Hepatocyte (in vitro differentiated cells): ENCODE measurements at regions not wholly inside any gene's neighbourhood (a gene's known extent, or its start where the extent isn't known, plus 50 kb on each side); places are given as distances from the start of the nearest gene placed in this dataset.

ENCODE experiments used
- DNase-seq: peaks from one replicate; pipeline ENCODE4 v3.0.0-alpha.2; 2016; ENCODE audit warnings: low spot score
- H2AFZ ChIP-seq: fragments of 200-600 bp; sonication (generic); 2 replicates; pipeline ENCODE4 v1.6.0; 2016; ENCODE audit warnings: antibody characterized with exemption, mild to moderate bottlenecking
- H3K27ac ChIP-seq: fragments of 200-600 bp; sonication (generic); 2 replicates; pipeline ENCODE4 v1.5.1; 2016; ENCODE audit warnings: mild to moderate bottlenecking
- H3K27me3 ChIP-seq: fragments of 200-600 bp; sonication (generic); 2 replicates; pipeline ENCODE4 v1.6.1; 2016
- H3K36me3 ChIP-seq: fragments of 200-600 bp; sonication (generic); replicated peaks from 2 replicates; pipeline ENCODE4 v1.5.1; 2016; ENCODE audit warnings: low read depth; ENCODE audit not compliant: insufficient read depth
- H3K4me1 ChIP-seq: fragments of 200-600 bp; sonication (generic); 2 replicates; pipeline ENCODE4 v1.5.1; 2016; ENCODE audit warnings: mild to moderate bottlenecking, moderate library complexity; ENCODE audit not compliant: insufficient read depth
- H3K4me2 ChIP-seq: fragments of 200-600 bp; sonication (generic); 2 replicates; pipeline ENCODE4 v1.6.0; 2016
- H3K4me3 ChIP-seq: fragments of 200-600 bp; sonication (generic); 2 replicates; pipeline ENCODE4 v1.5.1; 2016; ENCODE audit warnings: mild to moderate bottlenecking
- H3K79me2 ChIP-seq: fragments of 200-600 bp; sonication (generic); 2 replicates; pipeline ENCODE4 v1.6.0; 2017; ENCODE audit warnings: mild to moderate bottlenecking
- H3K9me2 ChIP-seq: fragments of 200-600 bp; sonication (generic); replicated peaks from 2 replicates; pipeline ENCODE4 v1.6.0; 2017; ENCODE audit warnings: mild to moderate bottlenecking; ENCODE audit not compliant: insufficient read depth
- H3K9me3 ChIP-seq: fragments of 200-600 bp; sonication (generic); 2 replicates; pipeline ENCODE4 v1.5.1; 2016; ENCODE audit warnings: low read depth, mild to moderate bottlenecking
- H4K20me1 ChIP-seq: fragments of 200-600 bp; sonication (generic); 2 replicates; pipeline ENCODE4 v1.6.0; 2016; ENCODE audit warnings: mild to moderate bottlenecking; ENCODE audit not compliant: insufficient read depth, poor library complexity, severe bottlenecking
- EZH2 ChIP-seq: fragments of 200-600 bp; sonication (generic); IDR thresholded peaks from 2 replicates; pipeline ENCODE4 v1.6.1; 2016; ENCODE audit warnings: antibody characterized with exemption, mild to moderate bottlenecking, borderline replicate concordance
- EZH2phosphoT487 ChIP-seq: fragments of 200-600 bp; sonication (generic); IDR thresholded peaks from one replicate; pipeline ENCODE4 v1.6.1; 2018; ENCODE audit warnings: antibody characterized with exemption, mild to moderate bottlenecking, low read depth, moderate library complexity; ENCODE audit not compliant: unreplicated experiment, severe bottlenecking
- WGBS: methylation state at CpG from one replicate; pipeline ENCODE4 v1.1.6; 2016; ENCODE audit warnings: low lambda C conversion rate; ENCODE audit errors: missing lambda C conversion rate; 5-methylcytosine and 5-hydroxymethylcytosine counted together
- TF ChIP-seq, protein P1 (sequence below): fragments of 200-600 bp; sonication (generic); IDR thresholded peaks from 2 replicates; pipeline ENCODE4 v1.5.1; 2016; ENCODE audit warnings: antibody characterized with exemption, mild to moderate bottlenecking; ENCODE audit not compliant: poor library complexity

DNA sequence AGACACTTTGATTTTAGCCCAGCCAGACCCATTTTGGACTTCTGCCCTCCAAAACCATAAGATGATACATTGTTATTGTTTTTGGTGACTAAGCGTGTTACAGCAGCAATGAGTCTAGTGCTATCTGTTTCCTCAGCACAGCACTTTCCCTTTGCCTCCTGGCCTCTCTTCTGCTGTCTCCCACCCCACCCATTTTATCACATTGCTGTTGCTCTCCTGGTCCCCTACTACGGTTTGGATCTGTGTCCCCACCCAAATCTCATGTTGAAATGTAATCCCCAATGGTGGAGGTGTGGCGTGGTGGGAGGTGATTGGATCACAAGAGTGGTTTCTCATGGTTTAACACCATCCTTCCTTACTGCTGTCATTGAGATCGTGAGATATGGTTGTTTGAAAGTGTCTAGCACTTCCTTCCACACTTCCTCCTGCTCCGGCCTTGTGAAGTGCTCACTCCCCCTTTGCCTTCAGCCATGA lies 59.8 kb upstream of the CD82 start:
- 83% methylated on average over 5 of the region's 5 CpGs for WGBS
- H3K27me3 ChIP-seq = peaks cover 6% of the 10 kb centered on the region
- H4K20me1 ChIP-seq = no peaks in the 10 kb centered on the region
- H3K79me2 ChIP-seq = no peaks in the 10 kb centered on the region
- H2AFZ ChIP-seq = no peak overlapping the region
- TF ChIP-seq, protein P1, sequence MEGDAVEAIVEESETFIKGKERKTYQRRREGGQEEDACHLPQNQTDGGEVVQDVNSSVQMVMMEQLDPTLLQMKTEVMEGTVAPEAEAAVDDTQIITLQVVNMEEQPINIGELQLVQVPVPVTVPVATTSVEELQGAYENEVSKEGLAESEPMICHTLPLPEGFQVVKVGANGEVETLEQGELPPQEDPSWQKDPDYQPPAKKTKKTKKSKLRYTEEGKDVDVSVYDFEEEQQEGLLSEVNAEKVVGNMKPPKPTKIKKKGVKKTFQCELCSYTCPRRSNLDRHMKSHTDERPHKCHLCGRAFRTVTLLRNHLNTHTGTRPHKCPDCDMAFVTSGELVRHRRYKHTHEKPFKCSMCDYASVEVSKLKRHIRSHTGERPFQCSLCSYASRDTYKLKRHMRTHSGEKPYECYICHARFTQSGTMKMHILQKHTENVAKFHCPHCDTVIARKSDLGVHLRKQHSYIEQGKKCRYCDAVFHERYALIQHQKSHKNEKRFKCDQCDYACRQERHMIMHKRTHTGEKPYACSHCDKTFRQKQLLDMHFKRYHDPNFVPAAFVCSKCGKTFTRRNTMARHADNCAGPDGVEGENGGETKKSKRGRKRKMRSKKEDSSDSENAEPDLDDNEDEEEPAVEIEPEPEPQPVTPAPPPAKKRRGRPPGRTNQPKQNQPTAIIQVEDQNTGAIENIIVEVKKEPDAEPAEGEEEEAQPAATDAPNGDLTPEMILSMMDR = no peak
- no peak for TF ChIP-seq EZH2phosphoT487
- no peak for TF ChIP-seq EZH2
- H3K9me3 ChIP-seq = no peaks in the 10 kb centered on the region
- no peak overlapping the region for H3K4me2 ChIP-seq
- no peaks in the 10 kb centered on the region for H3K9me2 ChIP-seq
- no peak for DNase-seq
- H3K27ac ChIP-seq = no peak overlapping the region
- H3K4me1 ChIP-seq = no peaks in the 10 kb centered on the region
- no peak overlapping the region for H3K4me3 ChIP-seq
- no peaks in the 10 kb centered on the region for H3K36me3 ChIP-seq

DNA sequence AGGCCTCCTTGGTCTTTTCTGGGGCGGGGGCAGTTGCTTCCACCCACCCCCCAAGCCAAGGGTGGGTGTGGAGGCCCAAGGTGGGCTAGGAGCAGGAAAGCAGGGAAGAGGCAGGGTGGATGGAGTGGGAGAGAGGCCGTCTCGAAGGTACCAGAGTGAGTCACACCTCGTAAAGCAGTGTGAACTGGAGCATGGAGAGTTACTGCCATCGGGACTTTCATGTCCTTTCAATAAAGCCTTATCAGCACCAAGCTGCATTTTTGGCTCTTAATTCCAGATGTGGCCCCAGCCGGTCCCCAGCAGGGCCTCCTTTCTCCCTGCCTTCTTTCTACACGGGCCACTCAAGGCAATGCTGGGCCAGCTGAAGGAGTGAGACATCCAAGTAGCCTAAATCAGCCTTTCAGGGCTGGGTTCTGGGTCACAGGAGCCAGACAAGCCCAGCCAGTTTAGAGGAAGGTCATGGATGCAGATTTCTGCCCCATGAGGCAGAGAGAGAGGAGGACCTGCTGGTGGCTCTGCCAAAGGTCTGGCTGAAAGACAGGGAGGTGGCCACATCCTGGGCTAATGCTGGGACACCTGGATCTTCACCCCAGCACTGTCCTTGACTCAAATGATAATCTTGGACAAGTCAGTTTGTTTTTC lies 59.0 kb upstream of the CD82 start:
- no peak for TF ChIP-seq EZH2
- TF ChIP-seq, protein P1 = no peak
- TF ChIP-seq EZH2phosphoT487 = no peak
- peak; percentile 23 for DNase-seq
- Histone ChIP-seq H2AFZ (no peak overlapping the region), H3K27me3 (peaks cover 13% of the 10 kb centered on the region), H3K4me3 (no peak overlapping the region), H3K27ac (no peak overlapping the region), H4K20me1 (no peaks in the 10 kb centered on the region), H3K9me3 (no peaks in the 10 kb centered on the region), H3K4me1 (no peaks in the 10 kb centered on the region), H3K9me2 (no peaks in the 10 kb centered on the region), H3K79me2 (no peaks in the 10 kb centered on the region), H3K4me2 (no peak overlapping the region), H3K36me3 (no peaks in the 10 kb centered on the region)
- WGBS = 43% methylated on average over 7 of the region's 7 CpGs

DNA sequence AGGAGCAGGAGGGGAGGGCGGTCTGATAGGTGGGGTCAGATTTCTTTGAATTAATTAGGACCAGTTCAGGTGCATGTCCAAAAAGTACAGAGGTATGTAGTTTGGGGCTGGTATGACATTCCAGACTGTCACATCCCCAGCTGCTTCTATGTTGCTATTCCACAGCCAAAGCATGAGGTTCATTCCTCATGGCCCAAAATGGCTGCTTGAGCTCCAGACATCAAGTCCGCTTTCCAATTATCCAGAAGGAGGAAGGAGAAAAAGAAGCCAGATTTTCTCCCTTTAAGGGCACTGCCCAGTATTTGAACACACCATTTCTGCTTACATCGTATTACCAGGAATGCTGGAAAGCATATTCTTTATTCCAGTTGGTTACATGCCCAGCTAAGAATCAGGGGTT lies 58.0 kb upstream of the CD82 start:
- H3K9me2 ChIP-seq = no peaks in the 10 kb centered on the region
- H3K4me3 ChIP-seq = no peak overlapping the region
- H3K36me3 ChIP-seq = no peaks in the 10 kb centered on the region
- TF ChIP-seq, protein P1 = no peak
- TF ChIP-seq EZH2phosphoT487 (no peak), EZH2 (no peak)
- no peaks in the 10 kb centered on the region for H3K4me1 ChIP-seq
- no peaks in the 10 kb centered on the region for H3K79me2 ChIP-seq
- 96% methylated on average over 3 of the region's 3 CpGs for WGBS
- H3K9me3 ChIP-seq = no peaks in the 10 kb centered on the region
- no peaks in the 10 kb centered on the region for H4K20me1 ChIP-seq
- H3K4me2 ChIP-seq = no peak overlapping the region
- no peak overlapping the region for H2AFZ ChIP-seq
- H3K27ac ChIP-seq = no peak overlapping the region
- DNase-seq = no peak
- H3K27me3 ChIP-seq = peaks cover 23% of the 10 kb centered on the region
